Spleen (tissue), 7 donors: ENCODE measurements at regions not wholly inside any gene's neighbourhood (a gene's known extent, or its start where the extent isn't known, plus 50 kb on each side); places are given as distances from the start of the nearest gene placed in this dataset.

Source experiments
- POLR2AphosphoS5 ChIP-seq, 3 donors: sonication (generic); formaldehyde crosslinking; IDR thresholded peaks; one replicate each; pipeline ENCODE4 v1.5.1; 2017; ENCODE audit warnings: antibody characterized with exemption in 3 of 3
- TF ChIP-seq, protein P1 (sequence below), 11 experiments: fragments of 200-600 bp in 7 of 11; fragments of 450-650 bp in 4 of 11; sonication (generic) in 4 of 11; IDR thresholded peaks in 8 of 11; conservative IDR thresholded peaks in 3 of 11; 1 replicate in 7 of 11; 2 replicates in 4 of 11; pipeline versions ENCODE4 v1.4.0 to v1.8.0; 2016 to 2021; ENCODE audit warnings: antibody characterized with exemption in 11 of 11, inconsistent platforms in 4 of 11, mild to moderate bottlenecking in 1 of 11
- donor health status: DM: no; HTN: no; CAD: no; lungs with moderate emphysema.
- donor health status: DM: no; HTN: no; CAD: no.
- donor health status: DM: no; HTN: no; CAD: no.

DNA sequence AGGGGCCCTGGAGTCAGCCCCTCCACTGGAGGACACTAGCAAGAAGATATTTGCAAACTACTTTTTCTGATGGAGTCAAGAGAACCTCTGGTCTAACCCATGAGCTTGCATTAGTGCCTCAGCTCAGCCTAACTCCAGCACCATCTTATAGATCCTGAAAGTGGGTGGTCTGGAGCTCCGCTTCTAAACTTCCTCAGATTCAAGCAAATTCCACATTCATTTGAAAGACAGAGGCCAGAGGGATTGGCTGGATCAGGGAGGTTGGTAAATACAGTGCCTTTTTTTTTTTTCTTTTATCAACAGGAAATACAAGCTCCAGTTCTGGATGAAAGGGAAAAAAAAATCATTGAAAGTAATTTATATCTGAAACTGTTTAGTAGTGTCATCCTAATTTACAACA lies 99.9 kb downstream of the ENC1 start:
- TF ChIP-seq, protein P1, sequence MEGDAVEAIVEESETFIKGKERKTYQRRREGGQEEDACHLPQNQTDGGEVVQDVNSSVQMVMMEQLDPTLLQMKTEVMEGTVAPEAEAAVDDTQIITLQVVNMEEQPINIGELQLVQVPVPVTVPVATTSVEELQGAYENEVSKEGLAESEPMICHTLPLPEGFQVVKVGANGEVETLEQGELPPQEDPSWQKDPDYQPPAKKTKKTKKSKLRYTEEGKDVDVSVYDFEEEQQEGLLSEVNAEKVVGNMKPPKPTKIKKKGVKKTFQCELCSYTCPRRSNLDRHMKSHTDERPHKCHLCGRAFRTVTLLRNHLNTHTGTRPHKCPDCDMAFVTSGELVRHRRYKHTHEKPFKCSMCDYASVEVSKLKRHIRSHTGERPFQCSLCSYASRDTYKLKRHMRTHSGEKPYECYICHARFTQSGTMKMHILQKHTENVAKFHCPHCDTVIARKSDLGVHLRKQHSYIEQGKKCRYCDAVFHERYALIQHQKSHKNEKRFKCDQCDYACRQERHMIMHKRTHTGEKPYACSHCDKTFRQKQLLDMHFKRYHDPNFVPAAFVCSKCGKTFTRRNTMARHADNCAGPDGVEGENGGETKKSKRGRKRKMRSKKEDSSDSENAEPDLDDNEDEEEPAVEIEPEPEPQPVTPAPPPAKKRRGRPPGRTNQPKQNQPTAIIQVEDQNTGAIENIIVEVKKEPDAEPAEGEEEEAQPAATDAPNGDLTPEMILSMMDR (IDR thresholded peaks at IDR 0.05 in 8 of 11, conservative IDR thresholded peaks at IDR 0.05 in 3 of 11) = no peak
- no peak for TF ChIP-seq POLR2AphosphoS5 (IDR thresholded peaks at IDR 0.05)
